Osteoblast (primary cell): ENCODE measurements at regions not wholly inside any gene's neighbourhood (a gene's known extent, or its start where the extent isn't known, plus 50 kb on each side); places are given as distances from the start of the nearest gene placed in this dataset.

ENCODE experiments used
- DNase-seq: peaks from one replicate; pipeline ENCODE4 v3.0.0; 2011; ENCODE audit warnings: low spot score, mixed read lengths; ENCODE audit not compliant: insufficient read length; ENCODE audit errors: missing footprints
- H2AFZ ChIP-seq: 2 replicates; pipeline ENCODE4 v1.6.0; 2011; ENCODE audit warnings: mild to moderate bottlenecking, low read length
- H3K27ac ChIP-seq: 2 replicates; pipeline ENCODE4 v1.5.1; 2011; ENCODE audit warnings: mild to moderate bottlenecking, low read depth, low read length, moderate library complexity
- H3K27me3 ChIP-seq: 2 replicates; pipeline ENCODE4 v1.6.0; 2012; ENCODE audit warnings: mild to moderate bottlenecking, control low read depth, inconsistent platforms, low read length, moderate library complexity; ENCODE audit not compliant: insufficient read depth
- H3K36me3 ChIP-seq: 2 replicates; pipeline ENCODE4 v1.5.1; 2011; ENCODE audit warnings: mild to moderate bottlenecking, low read length, control low read depth, moderate library complexity; ENCODE audit not compliant: insufficient read depth
- H3K4me1 ChIP-seq: 2 replicates; pipeline ENCODE4 v1.5.1; 2011; ENCODE audit warnings: mild to moderate bottlenecking, low read length, control low read depth, moderate library complexity; ENCODE audit not compliant: insufficient read depth
- H3K4me2 ChIP-seq: 2 replicates; pipeline ENCODE4 v1.6.0; 2011; ENCODE audit warnings: mild to moderate bottlenecking, low read length; ENCODE audit not compliant: insufficient read depth
- H3K4me3 ChIP-seq: fragments of 200-600 bp; sonication (generic); 3 replicates; pipeline ENCODE4 v1.5.1; 2012; ENCODE audit warnings: mild to moderate bottlenecking, low read length, inconsistent platforms; ENCODE audit not compliant: insufficient read depth
- H3K79me2 ChIP-seq: 2 replicates; pipeline ENCODE4 v1.6.0; 2012; ENCODE audit warnings: mild to moderate bottlenecking, low read length, control low read depth, inconsistent platforms; ENCODE audit not compliant: insufficient read depth
- H3K9me3 ChIP-seq: 2 replicates; pipeline ENCODE4 v1.5.1; 2011; ENCODE audit warnings: low read depth, low read length, control low read depth
- H4K20me1 ChIP-seq: 2 replicates; pipeline ENCODE4 v1.6.0; 2012; ENCODE audit warnings: mild to moderate bottlenecking, low read length, control low read depth; ENCODE audit not compliant: insufficient read depth
- CTCF ChIP-seq: IDR thresholded peaks from 2 replicates; pipeline ENCODE4 v1.5.1; 2011; ENCODE audit warnings: mild to moderate bottlenecking, low read depth, low read length, moderate library complexity; ENCODE audit errors: extremely low read depth

GRCh38 chr17:12530161-12530560 lies 135.5 kb upstream of the MYOCD start:
- no peak for DNase-seq
- TF ChIP-seq CTCF: no peak
- Histone ChIP-seq H4K20me1 (no peaks in the 10 kb centered on the region), H3K4me2 (no peak overlapping the region), H3K79me2 (no peaks in the 10 kb centered on the region), H3K4me3 (no peak overlapping the region), H2AFZ (no peak overlapping the region), H3K27ac (no peak overlapping the region), H3K36me3 (no peaks in the 10 kb centered on the region), H3K27me3 (no peaks in the 10 kb centered on the region), H3K4me1 (no peaks in the 10 kb centered on the region), H3K9me3 (no peaks in the 10 kb centered on the region)

GRCh38 chr17:12536021-12536420 lies 129.7 kb upstream of the MYOCD start:
- TF ChIP-seq CTCF: no peak
- H3K27ac ChIP-seq: no peak overlapping the region

GRCh38 chr17:12536472-12536871 lies 129.2 kb upstream of the MYOCD start:
- no peaks in the 10 kb centered on the region for H3K4me1 ChIP-seq
- no peaks in the 10 kb centered on the region for H3K9me3 ChIP-seq
- H3K79me2 ChIP-seq: no peaks in the 10 kb centered on the region
- H2AFZ ChIP-seq: no peak overlapping the region
- H3K36me3 ChIP-seq: no peaks in the 10 kb centered on the region
- H4K20me1 ChIP-seq: no peaks in the 10 kb centered on the region
- TF ChIP-seq CTCF: no peak
- H3K27ac ChIP-seq: no peak overlapping the region
- no peak for DNase-seq
- no peak overlapping the region for H3K4me3 ChIP-seq
- no peaks in the 10 kb centered on the region for H3K27me3 ChIP-seq
- H3K4me2 ChIP-seq: no peak overlapping the region

More at GRCh38 chr17:12536021-12536420, 129.7 kb upstream of the MYOCD start:
- no peaks in the 10 kb centered on the region for H3K36me3 ChIP-seq
- no peak for DNase-seq
- no peak overlapping the region for H2AFZ ChIP-seq
- no peaks in the 10 kb centered on the region for H3K9me3 ChIP-seq
- no peaks in the 10 kb centered on the region for H3K4me1 ChIP-seq
- no peaks in the 10 kb centered on the region for H4K20me1 ChIP-seq
- no peaks in the 10 kb centered on the region for H3K27me3 ChIP-seq
- no peaks in the 10 kb centered on the region for H3K79me2 ChIP-seq
- no peak overlapping the region for H3K4me3 ChIP-seq
- H3K4me2 ChIP-seq: no peak overlapping the region

GRCh38 chr17:12537436-12537835 lies 128.3 kb upstream of the MYOCD start:
- DNase-seq: no peak
- Histone ChIP-seq H3K36me3 (no peaks in the 10 kb centered on the region), H4K20me1 (no peaks in the 10 kb centered on the region), H3K79me2 (no peaks in the 10 kb centered on the region), H3K27ac (no peak overlapping the region), H3K4me3 (no peak overlapping the region), H3K4me2 (no peak overlapping the region), H2AFZ (no peak overlapping the region), H3K4me1 (no peaks in the 10 kb centered on the region), H3K27me3 (no peaks in the 10 kb centered on the region), H3K9me3 (no peaks in the 10 kb centered on the region)
- TF ChIP-seq CTCF: no peak
